ENCODE measurements at regions not wholly inside any gene's neighbourhood (a gene's known extent, or its start where the extent isn't known, plus 50 kb on each side); places are given as distances from the start of the nearest gene placed in this dataset.

- H3K4me3 Mint-ChIP-seq, result no peak overlapping the region
- no peak for DNase-seq
- H3K9me3 Mint-ChIP-seq, result peaks cover 12% of the 10 kb centered on the region
- no peak overlapping the region for H3K27ac Mint-ChIP-seq
- no peaks in the 10 kb centered on the region for H3K4me1 Mint-ChIP-seq
- no peaks in the 10 kb centered on the region for H3K27me3 Mint-ChIP-seq
- no peaks in the 10 kb centered on the region for H3K36me3 Mint-ChIP-seq
Measured at GRCh38 chr16:61391896-61392295, 644.3 kb downstream of the CDH8 start.

- DNase-seq, result no peak
- no peak overlapping the region for H3K27ac Mint-ChIP-seq
- H3K27me3 Mint-ChIP-seq, result no peaks in the 10 kb centered on the region
- H3K36me3 Mint-ChIP-seq, result no peaks in the 10 kb centered on the region
- peaks cover 14% of the 10 kb centered on the region for H3K9me3 Mint-ChIP-seq
- H3K4me1 Mint-ChIP-seq, result no peaks in the 10 kb centered on the region
- no peak overlapping the region for H3K4me3 Mint-ChIP-seq
Measured at GRCh38 chr16:61390965-61391637, 645.1 kb downstream of the CDH8 start.

GRCh38 chr16:61385392-61386071 is 650.7 kb downstream of the CDH8 start:
- Mint-ChIP-seq H3K4me3 (no peak overlapping the region), H3K4me1 (no peaks in the 10 kb centered on the region), H3K36me3 (no peaks in the 10 kb centered on the region), H3K9me3 (peaks cover 16% of the 10 kb centered on the region), H3K27ac (no peak overlapping the region), H3K27me3 (no peaks in the 10 kb centered on the region)
- no peak for DNase-seq

DNA sequence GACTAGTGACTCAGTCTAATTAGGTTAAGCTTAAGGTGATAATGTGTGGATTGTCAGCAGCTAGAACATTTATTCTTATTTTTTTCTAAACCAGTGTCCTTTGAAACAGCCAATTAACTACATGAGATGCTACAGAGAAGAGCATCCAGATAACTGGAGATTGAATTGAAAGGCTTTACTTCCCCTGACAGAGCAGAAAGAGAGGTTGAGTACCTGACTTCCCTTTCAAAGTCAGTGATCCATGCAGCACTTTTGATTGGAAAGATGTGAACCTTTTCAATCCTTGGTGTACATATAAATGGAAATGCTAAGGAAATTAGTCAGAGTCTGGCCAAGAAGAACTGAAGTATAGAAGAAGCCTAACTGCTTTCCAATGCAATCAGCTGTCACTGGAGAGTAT is 653.8 kb downstream of the CDH8 start:
- Mint-ChIP-seq H3K27ac (no peak overlapping the region), H3K4me3 (no peak overlapping the region), H3K27me3 (no peaks in the 10 kb centered on the region), H3K4me1 (no peaks in the 10 kb centered on the region), H3K36me3 (no peaks in the 10 kb centered on the region), H3K9me3 (peaks cover 15% of the 10 kb centered on the region)
- no peak for DNase-seq

- no peak for DNase-seq
- no peaks in the 10 kb centered on the region for H3K4me1 Mint-ChIP-seq
- H3K9me3 Mint-ChIP-seq, result peaks cover 15% of the 10 kb centered on the region
- H3K36me3 Mint-ChIP-seq, result no peaks in the 10 kb centered on the region
- no peak overlapping the region for H3K4me3 Mint-ChIP-seq
- no peaks in the 10 kb centered on the region for H3K27me3 Mint-ChIP-seq
- no peak overlapping the region for H3K27ac Mint-ChIP-seq
Measured at GRCh38 chr16:61379311-61379710, 656.9 kb downstream of the CDH8 start.

- H3K27ac Mint-ChIP-seq, result no peak overlapping the region
- H3K9me3 Mint-ChIP-seq, result peaks cover 9% of the 10 kb centered on the region
- no peak for DNase-seq
- no peak overlapping the region for H3K4me3 Mint-ChIP-seq
- H3K27me3 Mint-ChIP-seq, result no peaks in the 10 kb centered on the region
- no peaks in the 10 kb centered on the region for H3K36me3 Mint-ChIP-seq
- H3K4me1 Mint-ChIP-seq, result no peaks in the 10 kb centered on the region
Measured at GRCh38 chr16:61374071-61374470, 662.2 kb downstream of the CDH8 start.

DNA sequence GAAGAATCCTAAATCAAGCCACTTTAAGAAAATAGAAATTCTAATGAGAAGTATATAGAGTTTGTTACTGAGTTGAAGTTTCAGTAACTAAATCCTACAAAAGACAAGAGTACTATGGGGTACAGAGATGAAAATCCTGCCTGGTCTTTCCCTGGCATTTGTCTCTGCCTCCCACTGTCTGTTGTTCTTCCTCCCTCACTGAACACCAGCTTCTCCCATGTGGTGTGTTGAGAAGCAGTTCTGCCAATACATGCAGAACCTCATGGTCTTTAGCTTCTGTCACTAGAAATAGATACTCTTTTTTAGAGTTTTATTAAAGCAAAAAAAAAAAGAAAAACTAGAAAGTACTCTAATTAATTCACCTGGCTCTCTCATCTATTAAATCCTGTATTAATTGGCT is 664.4 kb downstream of the CDH8 start:
- Mint-ChIP-seq H3K27me3 (no peaks in the 10 kb centered on the region), H3K4me1 (no peaks in the 10 kb centered on the region), H3K27ac (no peak overlapping the region), H3K9me3 (peaks cover 8% of the 10 kb centered on the region), H3K36me3 (no peaks in the 10 kb centered on the region), H3K4me3 (no peak overlapping the region)
- no peak for DNase-seq

DNA sequence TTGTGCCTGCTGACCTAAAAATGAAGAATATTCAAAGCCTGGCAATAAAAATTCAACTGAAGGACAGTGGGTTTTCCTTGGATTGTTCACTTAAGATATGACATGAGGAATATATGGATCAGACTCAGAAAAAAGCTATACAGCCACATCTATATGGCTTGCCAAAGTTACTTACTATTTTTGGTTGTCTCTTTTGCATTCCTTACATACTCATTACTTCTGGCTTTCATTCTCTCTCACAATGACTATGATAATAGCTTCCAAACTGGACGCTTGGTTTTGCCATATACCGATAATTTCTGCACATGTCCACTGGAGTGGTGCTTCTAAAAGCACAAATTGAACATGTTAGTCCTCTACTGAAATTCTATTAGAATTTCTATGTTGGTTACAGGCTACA is 664.9 kb downstream of the CDH8 start:
- H3K27ac Mint-ChIP-seq, result no peak overlapping the region
- no peaks in the 10 kb centered on the region for H3K4me1 Mint-ChIP-seq
- no peaks in the 10 kb centered on the region for H3K27me3 Mint-ChIP-seq
- DNase-seq, result no peak
- peaks cover 7% of the 10 kb centered on the region for H3K9me3 Mint-ChIP-seq
- no peak overlapping the region for H3K4me3 Mint-ChIP-seq
- H3K36me3 Mint-ChIP-seq, result no peaks in the 10 kb centered on the region

GRCh38 chr16:61370564-61370963 is 665.7 kb downstream of the CDH8 start:
- Mint-ChIP-seq H3K4me3 (no peak overlapping the region), H3K9me3 (peaks cover 11% of the 10 kb centered on the region)

DNA sequence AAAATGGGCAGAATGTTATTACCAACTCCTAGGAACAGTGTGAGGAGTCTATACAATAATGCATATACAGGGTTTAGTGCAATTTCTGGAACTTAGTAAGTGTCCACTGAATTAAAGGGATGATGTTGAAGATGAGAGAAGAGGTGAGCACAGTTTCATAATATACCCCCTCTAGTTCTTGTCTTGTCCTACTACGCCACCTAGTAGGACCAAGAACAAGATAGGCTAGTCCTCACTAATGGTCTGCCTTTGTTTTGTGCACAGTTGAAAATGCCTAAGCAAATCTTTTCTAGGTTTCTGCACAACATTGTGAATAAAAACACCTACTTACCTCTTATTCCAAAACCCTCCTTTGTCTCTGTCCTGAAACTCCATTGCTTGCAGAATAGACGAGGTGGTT is 670.2 kb downstream of the CDH8 start:
- Mint-ChIP-seq H3K9me3 (peaks cover 7% of the 10 kb centered on the region), H3K27ac (no peak overlapping the region), H3K4me3 (no peak overlapping the region), H3K36me3 (no peaks in the 10 kb centered on the region), H3K27me3 (no peaks in the 10 kb centered on the region), H3K4me1 (no peaks in the 10 kb centered on the region)
- no peak for DNase-seq

More at GRCh38 chr16:61370564-61370963, 665.7 kb downstream of the CDH8 start:
- no peaks in the 10 kb centered on the region for H3K36me3 Mint-ChIP-seq
- no peaks in the 10 kb centered on the region for H3K27me3 Mint-ChIP-seq
- DNase-seq, result no peak
- no peaks in the 10 kb centered on the region for H3K4me1 Mint-ChIP-seq
- no peak overlapping the region for H3K27ac Mint-ChIP-seq

DNA sequence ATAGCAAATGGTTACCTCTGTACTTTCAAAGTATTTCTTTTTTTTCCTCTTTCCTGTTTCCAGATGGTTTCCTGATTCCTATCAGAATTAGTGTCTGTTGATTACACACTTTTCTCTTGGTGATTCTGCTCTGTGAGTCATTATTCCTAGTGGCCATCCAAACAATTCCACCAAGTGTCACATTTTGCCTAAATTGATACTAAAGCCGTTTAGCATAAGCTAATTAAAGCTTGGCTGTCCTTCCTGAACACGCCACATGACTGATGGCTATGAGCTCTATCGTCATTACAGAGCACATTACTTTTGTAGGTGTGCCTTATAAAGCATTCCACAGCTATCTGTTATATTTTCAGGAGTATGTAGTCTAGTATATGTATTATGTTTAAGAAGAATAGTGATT is 671.2 kb downstream of the CDH8 start:
- no peak for DNase-seq
- Mint-ChIP-seq H3K4me3 (no peak overlapping the region), H3K9me3 (peaks cover 7% of the 10 kb centered on the region), H3K27me3 (no peaks in the 10 kb centered on the region), H3K4me1 (no peaks in the 10 kb centered on the region), H3K27ac (no peak overlapping the region), H3K36me3 (no peaks in the 10 kb centered on the region)

GRCh38 chr16:61362585-61362984 is 673.7 kb downstream of the CDH8 start:
- H3K36me3 Mint-ChIP-seq, result no peaks in the 10 kb centered on the region
- DNase-seq, result no peak
- no peaks in the 10 kb centered on the region for H3K27me3 Mint-ChIP-seq
- H3K4me1 Mint-ChIP-seq, result no peaks in the 10 kb centered on the region
- no peak overlapping the region for H3K4me3 Mint-ChIP-seq
- peaks cover 7% of the 10 kb centered on the region for H3K9me3 Mint-ChIP-seq
- no peak overlapping the region for H3K27ac Mint-ChIP-seq

- Mint-ChIP-seq H3K36me3 (no peaks in the 10 kb centered on the region), H3K9me3 (peaks cover 2% of the 10 kb centered on the region), H3K27me3 (no peaks in the 10 kb centered on the region), H3K27ac (no peak overlapping the region), H3K4me3 (no peak overlapping the region), H3K4me1 (no peaks in the 10 kb centered on the region)
- DNase-seq, result no peak
Measured at GRCh38 chr16:61344791-61345190, 691.4 kb downstream of the CDH8 start.

- Mint-ChIP-seq H3K36me3 (no peaks in the 10 kb centered on the region), H3K4me1 (no peaks in the 10 kb centered on the region), H3K27ac (no peak overlapping the region), H3K4me3 (no peak overlapping the region), H3K27me3 (no peaks in the 10 kb centered on the region), H3K9me3 (peaks cover 5% of the 10 kb centered on the region)
- DNase-seq, result no peak
Measured at GRCh38 chr16:61332461-61332860, 703.8 kb downstream of the CDH8 start.

- Mint-ChIP-seq H3K4me1 (no peaks in the 10 kb centered on the region), H3K36me3 (no peaks in the 10 kb centered on the region), H3K27me3 (no peaks in the 10 kb centered on the region), H3K27ac (no peak overlapping the region), H3K9me3 (peaks cover 5% of the 10 kb centered on the region), H3K4me3 (no peak overlapping the region)
- DNase-seq, result no peak
Measured at GRCh38 chr16:61324044-61324443, 712.2 kb downstream of the CDH8 start.

GRCh38 chr16:61323456-61323855 is 712.8 kb downstream of the CDH8 start:
- H3K4me3 Mint-ChIP-seq, result no peak overlapping the region

More at GRCh38 chr16:61323456-61323855, 712.8 kb downstream of the CDH8 start:
- no peak for DNase-seq
- Mint-ChIP-seq H3K36me3 (no peaks in the 10 kb centered on the region), H3K27ac (no peak overlapping the region), H3K9me3 (peaks cover 5% of the 10 kb centered on the region), H3K27me3 (no peaks in the 10 kb centered on the region), H3K4me1 (no peaks in the 10 kb centered on the region)

All from activated naive CD8-positive, alpha-beta T cell treated with anti-CD3 and anti-CD28 coated beads for 36 hours (primary cell).